Vagina (tissue), 2 donors: ENCODE measurements at regions not wholly inside any gene's neighbourhood (a gene's known extent, or its start where the extent isn't known, plus 50 kb on each side); places are given as distances from the start of the nearest gene placed in this dataset.

Experiments used
- CTCF ChIP-seq, 3 experiments: fragments of 450-650 bp in 2 of 3; fragments of 200-600 bp in 1 of 3; sonication (generic) in 1 of 3; IDR thresholded peaks; one replicate each; pipeline ENCODE4 v1.5.1; 2017 to 2019; ENCODE audit warnings: antibody characterized with exemption in 3 of 3, mild to moderate bottlenecking in 2 of 3, moderate library complexity in 2 of 3
- POLR2A ChIP-seq, 2 donors: fragments of 450-650 bp; IDR thresholded peaks; one replicate each; pipeline ENCODE4 v1.6.1; 2017; ENCODE audit warnings: antibody characterized with exemption in 2 of 2, mild to moderate bottlenecking in 2 of 2, moderate library complexity in 2 of 2

DNA sequence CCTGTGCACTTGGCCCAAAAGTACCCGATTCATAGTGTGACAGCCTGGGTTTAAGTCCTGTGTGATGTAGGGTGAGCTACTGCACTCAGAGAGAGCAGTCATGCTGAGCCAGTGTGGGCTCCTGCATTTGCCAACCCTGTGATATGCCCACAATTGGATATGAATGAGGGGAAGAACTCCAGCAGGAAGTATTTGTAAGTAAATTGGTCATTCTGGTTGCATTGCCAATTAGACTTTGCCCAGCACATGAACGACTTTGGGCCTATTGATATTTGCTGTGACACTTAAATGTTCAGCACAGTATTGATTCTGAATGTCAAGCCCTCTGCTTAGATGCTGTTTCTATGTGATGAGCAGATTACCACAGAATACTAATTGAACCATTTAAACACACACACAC is 570.9 kb downstream of the PIK3C3 start:
- no peak for TF ChIP-seq CTCF (IDR thresholded peaks at IDR 0.05)
- no peak for TF ChIP-seq POLR2A (IDR thresholded peaks at IDR 0.05)
